Neural cell (in vitro differentiated cells): ENCODE measurements at regions not wholly inside any gene's neighbourhood (a gene's known extent, or its start where the extent isn't known, plus 50 kb on each side); places are given as distances from the start of the nearest gene placed in this dataset.

Source experiments
- H2AFZ ChIP-seq: fragments of 200-600, 300-800 bp; sonication (generic), shearing (Covaris generic); 2 replicates; pipeline ENCODE4 v1.6.0; 2014; ENCODE audit warnings: low read depth, mild to moderate bottlenecking, antibody characterized with exemption, low read length, moderate library complexity
- H3F3A ChIP-seq: fragments of 200-600 bp; shearing (Covaris generic); 2 replicates; pipeline ENCODE4 v1.6.1; 2016; ENCODE audit warnings: mild to moderate bottlenecking, moderate library complexity, mixed read lengths, antibody characterized with exemption, low read length; ENCODE audit not compliant: insufficient read depth, poor library complexity, severe bottlenecking
- H3K27ac ChIP-seq: fragments of 200-600, 300-800 bp; sonication (generic), shearing (Covaris generic); 2 replicates; pipeline ENCODE4 v1.5.1; 2014; ENCODE audit warnings: mild to moderate bottlenecking, low read length, moderate library complexity
- H3K27me3 ChIP-seq: fragments of 300-800, 200-600 bp; sonication (generic), shearing (Covaris generic); 2 replicates; pipeline ENCODE4 v1.6.0; 2014; ENCODE audit warnings: mild to moderate bottlenecking, low read depth, low read length, moderate library complexity; ENCODE audit not compliant: insufficient read depth
- H3K36me3 ChIP-seq: fragments of 300-800, 200-600 bp; sonication (generic), shearing (Covaris generic); 2 replicates; pipeline ENCODE4 v1.5.1; 2014; ENCODE audit warnings: mild to moderate bottlenecking, antibody characterized with exemption, low read length, moderate library complexity; ENCODE audit not compliant: insufficient read depth
- H3K4me2 ChIP-seq: fragments of 300-800, 200-600 bp; sonication (generic), shearing (Covaris generic); 2 replicates; pipeline ENCODE4 v1.6.0; 2014; ENCODE audit warnings: mild to moderate bottlenecking, low read length
- H3K4me3 ChIP-seq: fragments of 300-800, 200-600 bp; sonication (generic), shearing (Covaris generic); 2 replicates; pipeline ENCODE4 v1.5.1; 2014; ENCODE audit warnings: mild to moderate bottlenecking, low read length, moderate library complexity
- H3K79me2 ChIP-seq: fragments of 200-600 bp; shearing (Covaris generic); replicated peaks from 2 replicates; pipeline ENCODE4 v1.6.0; 2014; ENCODE audit warnings: mild to moderate bottlenecking, low read length, moderate library complexity; ENCODE audit not compliant: insufficient read depth
- H3K9ac ChIP-seq: fragments of 300-800, 200-600 bp; sonication (generic), shearing (Covaris generic); 2 replicates; pipeline ENCODE4 v1.6.1; 2016; ENCODE audit warnings: mild to moderate bottlenecking, low read length, mixed read lengths
- H3K9me2 ChIP-seq: fragments of 200-600 bp; shearing (Covaris generic); 2 replicates; pipeline ENCODE4 v1.6.1; 2016; ENCODE audit warnings: mild to moderate bottlenecking, low read length, mixed read lengths; ENCODE audit not compliant: insufficient read depth
- H3K9me3 ChIP-seq: fragments of 200-600, 300-800 bp; sonication (generic), shearing (Covaris generic); 2 replicates; pipeline ENCODE4 v1.6.1; 2016; ENCODE audit warnings: mild to moderate bottlenecking, mixed run types, low read length, moderate library complexity, mixed read lengths
- H4K20me1 ChIP-seq: fragments of 200-600 bp; shearing (Covaris generic); 2 replicates; pipeline ENCODE4 v1.6.1; 2016; ENCODE audit warnings: mild to moderate bottlenecking, mixed run types; ENCODE audit not compliant: insufficient read depth
- CTCF ChIP-seq: fragments of 450-650 bp; IDR thresholded peaks from 2 replicates; pipeline ENCODE4 v1.5.1; 2014; ENCODE audit warnings: antibody characterized with exemption, mild to moderate bottlenecking, moderate library complexity; ENCODE audit not compliant: poor library complexity, severe bottlenecking
- EP300 ChIP-seq: fragments of 450-650 bp; conservative IDR thresholded peaks from 2 replicates; pipeline ENCODE4 v1.6.1; 2014; ENCODE audit warnings: antibody characterized with exemption, mild to moderate bottlenecking, moderate library complexity; ENCODE audit not compliant: poor library complexity, severe bottlenecking
- EZH2 ChIP-seq: fragments of 200-600, 300-800 bp; shearing (Covaris generic), sonication (generic); IDR thresholded peaks from 2 replicates; pipeline ENCODE4 v1.6.1; 2014; ENCODE audit warnings: antibody characterized with exemption, low read length, borderline replicate concordance, mild to moderate bottlenecking; ENCODE audit not compliant: insufficient read depth, poor library complexity, severe bottlenecking
- MXI1 ChIP-seq: fragments of 450-650 bp; conservative IDR thresholded peaks from 2 replicates; pipeline ENCODE4 v1.6.1; 2014; ENCODE audit warnings: antibody characterized with exemption, mild to moderate bottlenecking; ENCODE audit not compliant: poor library complexity, severe bottlenecking
- POLR2AphosphoS5 ChIP-seq: IDR thresholded peaks from 2 replicates; pipeline ENCODE4 v1.6.1; 2012
- RAD21 ChIP-seq: fragments of 450-650 bp; conservative IDR thresholded peaks from 2 replicates; pipeline ENCODE4 v1.6.1; 2014; ENCODE audit warnings: antibody characterized with exemption, mild to moderate bottlenecking, moderate library complexity
- REST ChIP-seq: IDR thresholded peaks from 2 replicates; pipeline ENCODE4 v1.6.1; 2012; ENCODE audit warnings: borderline replicate concordance
- SMC3 ChIP-seq: fragments of 450-650 bp; conservative IDR thresholded peaks from 2 replicates; pipeline ENCODE4 v1.6.1; 2014; ENCODE audit warnings: antibody characterized with exemption, mild to moderate bottlenecking, moderate library complexity; ENCODE audit not compliant: poor library complexity
- TAF1 ChIP-seq: IDR thresholded peaks from 2 replicates; pipeline ENCODE4 v1.6.1; 2012; ENCODE audit warnings: low read depth

GRCh38 chr2:116489944-116490343, 1324.5 kb upstream of the DDX18 start:
- no peak overlapping the region for H2AFZ ChIP-seq
- no peak overlapping the region for H3K9ac ChIP-seq
- H3K36me3 ChIP-seq: no peaks in the 10 kb centered on the region
- H3K27ac ChIP-seq: no peak overlapping the region
- H3F3A ChIP-seq: no peaks in the 10 kb centered on the region
- H3K9me2 ChIP-seq: no peaks in the 10 kb centered on the region
- TF ChIP-seq EP300: no peak
- no peak for TF ChIP-seq TAF1
- TF ChIP-seq RAD21: no peak
- no peak for TF ChIP-seq POLR2AphosphoS5
- no peaks in the 10 kb centered on the region for H3K27me3 ChIP-seq
- no peaks in the 10 kb centered on the region for H3K9me3 ChIP-seq
- no peaks in the 10 kb centered on the region for H3K79me2 ChIP-seq
- H3K4me3 ChIP-seq: no peak overlapping the region
- H4K20me1 ChIP-seq: no peaks in the 10 kb centered on the region
- H3K4me2 ChIP-seq: no peak overlapping the region

- H4K20me1 ChIP-seq: no peaks in the 10 kb centered on the region
- H3K36me3 ChIP-seq: no peaks in the 10 kb centered on the region
- no peaks in the 10 kb centered on the region for H3F3A ChIP-seq
- H3K27me3 ChIP-seq: no peaks in the 10 kb centered on the region
- no peak overlapping the region for H3K4me3 ChIP-seq
- H3K79me2 ChIP-seq: no peaks in the 10 kb centered on the region
- H2AFZ ChIP-seq: no peak overlapping the region
- H3K4me2 ChIP-seq: no peak overlapping the region
- H3K9ac ChIP-seq: no peak overlapping the region
- H3K9me2 ChIP-seq: no peaks in the 10 kb centered on the region
- no peak overlapping the region for H3K27ac ChIP-seq
- no peak for TF ChIP-seq EZH2
- no peak for TF ChIP-seq EP300
- TF ChIP-seq POLR2AphosphoS5: no peak
- no peak for TF ChIP-seq CTCF
- no peak for TF ChIP-seq TAF1
- TF ChIP-seq MXI1: no peak
- TF ChIP-seq REST: no peak
- no peak for TF ChIP-seq SMC3
- no peaks in the 10 kb centered on the region for H3K9me3 ChIP-seq
These were observed 1323.9 kb upstream of the DDX18 start for GRCh38 chr2:116490511-116491145.
